ENCODE measurements at regions not wholly inside any gene's neighbourhood (a gene's known extent, or its start where the extent isn't known, plus 50 kb on each side); places are given as distances from the start of the nearest gene placed in this dataset.

DNA sequence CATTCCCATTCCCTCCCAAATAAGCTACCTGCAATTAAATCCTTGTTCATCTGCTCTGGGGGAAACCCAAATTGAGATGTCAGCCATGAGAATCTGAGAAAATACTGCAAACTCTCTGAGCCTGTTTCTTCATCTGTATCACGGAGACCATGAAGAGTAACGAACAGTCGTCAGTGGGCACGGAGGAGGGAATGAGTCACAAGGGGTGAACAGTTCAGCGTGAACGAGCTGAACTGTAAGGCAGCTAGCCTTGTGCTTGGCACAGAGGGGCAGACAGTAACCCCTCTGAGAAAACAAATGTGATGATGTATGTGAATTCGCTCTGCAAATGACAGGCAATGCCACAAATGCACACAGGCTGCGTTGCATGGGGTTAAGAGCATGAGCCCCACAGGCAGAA, 288.7 kb downstream of the FOXO1 start:
- no peak for DNase-seq

DNA sequence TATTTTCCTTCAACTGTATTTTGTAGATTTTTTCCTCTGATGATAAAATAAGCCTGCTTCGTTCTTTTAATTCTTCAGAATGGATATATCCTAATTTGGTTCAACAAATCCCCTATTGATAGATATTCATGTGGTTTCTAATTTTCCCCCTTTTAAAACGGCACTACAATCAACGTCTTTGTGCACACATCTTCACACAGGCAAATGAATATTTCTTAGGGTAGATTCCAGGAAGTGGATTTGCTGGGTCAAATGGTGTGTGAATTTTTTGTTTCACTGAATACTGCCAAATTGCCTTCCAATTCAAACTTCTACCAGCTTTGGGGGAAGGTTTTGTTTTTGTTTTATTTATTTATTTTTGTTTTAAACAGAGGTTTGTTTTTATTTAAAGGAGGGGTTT, 287.2 kb downstream of the FOXO1 start:
- DNase-seq: no peak

DNA sequence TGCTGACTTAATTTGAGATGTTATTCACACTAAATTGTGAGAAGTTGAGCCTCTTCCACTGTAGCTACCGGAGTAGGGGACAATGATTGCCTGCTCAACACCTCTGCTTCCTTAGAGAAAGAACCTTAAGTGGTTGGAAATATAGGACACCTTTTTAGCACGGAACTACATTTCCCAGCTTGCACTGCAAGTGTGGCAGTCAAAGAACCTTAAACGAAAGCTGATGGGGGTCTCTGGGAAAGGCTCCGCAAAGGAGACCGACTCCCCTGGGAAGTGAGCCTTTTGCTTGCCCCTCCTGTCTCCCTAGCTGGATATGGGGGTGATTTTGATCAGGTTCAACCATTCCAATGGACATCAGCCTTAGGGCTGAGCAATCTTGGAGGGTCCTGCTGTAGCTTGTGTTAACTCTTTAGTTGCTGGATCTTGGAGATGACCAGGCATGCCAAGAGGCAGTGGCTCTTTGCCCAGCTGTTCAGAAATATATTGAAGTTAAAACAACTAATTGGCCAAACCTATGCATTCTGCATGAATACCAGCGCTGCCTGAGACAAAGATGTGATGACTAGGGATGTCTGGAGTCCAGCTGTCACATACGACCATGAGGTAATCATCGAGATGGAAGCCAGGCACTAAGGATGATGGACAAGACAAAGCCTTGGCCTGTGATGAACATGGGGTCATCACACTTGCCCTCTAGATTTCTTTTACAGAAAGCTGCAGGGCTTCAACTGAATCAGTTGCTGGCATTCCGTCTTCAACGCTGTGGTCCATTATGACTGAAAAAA, 286.5 kb downstream of the FOXO1 start:
- DNase-seq: no peak

DNA sequence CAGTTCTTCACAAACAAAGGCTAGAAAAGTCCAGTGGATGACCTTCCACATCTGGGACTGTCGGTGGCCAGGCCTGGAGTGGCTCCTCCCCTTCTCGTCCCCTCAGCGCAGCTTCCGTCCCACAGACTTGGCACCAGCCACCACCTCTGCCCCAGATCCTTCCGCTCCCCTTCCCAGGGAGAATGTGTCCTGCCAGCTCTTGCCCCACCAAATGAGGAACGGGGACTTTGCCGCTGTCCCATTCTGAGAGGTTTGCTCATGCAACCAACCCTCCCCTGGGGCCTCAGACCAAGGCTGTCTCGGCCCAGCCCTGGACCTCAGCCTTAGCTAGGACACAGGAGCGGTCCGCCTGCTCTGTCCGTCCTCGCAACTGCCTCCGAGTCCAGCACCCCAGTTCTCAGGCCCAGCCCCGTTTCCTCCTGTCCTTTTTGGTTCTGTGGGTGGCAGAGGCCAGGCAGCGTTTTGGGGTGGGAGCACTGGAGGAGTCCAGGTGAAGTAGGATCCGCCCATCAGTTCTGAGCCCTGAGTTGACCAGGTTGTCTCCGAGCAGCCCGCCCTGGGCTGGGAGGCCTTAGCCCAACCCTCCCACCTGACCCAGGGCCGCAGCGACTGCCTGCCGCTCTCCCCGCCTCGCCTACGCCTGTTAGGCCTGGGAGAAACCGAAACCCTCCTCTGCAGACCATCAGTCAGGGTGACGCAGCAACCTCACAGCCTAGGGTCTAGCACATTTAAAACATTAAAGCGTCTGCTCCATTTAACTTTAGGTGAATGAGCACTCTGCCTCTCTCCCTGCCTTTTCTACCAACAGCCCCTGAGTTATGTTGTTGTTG, 284.3 kb downstream of the FOXO1 start:
- DNase-seq: no peak

DNA sequence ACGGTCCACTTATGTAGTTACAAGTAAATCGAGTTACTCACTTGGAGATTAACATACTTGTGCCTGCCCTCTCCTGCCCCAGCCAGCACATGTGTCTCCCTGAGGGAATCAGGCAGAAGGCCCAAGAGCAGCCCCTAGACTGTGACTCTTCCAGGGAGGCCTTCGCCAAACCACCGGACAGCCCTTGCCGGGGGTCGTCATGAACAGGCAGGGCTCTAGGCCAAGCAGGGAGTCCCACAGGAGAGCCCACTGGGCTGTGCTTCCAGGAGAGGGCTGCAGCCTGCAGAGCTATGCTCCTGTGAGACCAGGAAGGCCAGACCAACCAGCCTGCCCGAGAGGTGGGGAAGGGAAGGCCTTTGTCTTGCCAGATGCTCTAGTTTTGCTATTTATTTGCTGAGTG, 283.3 kb downstream of the FOXO1 start:
- no peak for DNase-seq

DNA sequence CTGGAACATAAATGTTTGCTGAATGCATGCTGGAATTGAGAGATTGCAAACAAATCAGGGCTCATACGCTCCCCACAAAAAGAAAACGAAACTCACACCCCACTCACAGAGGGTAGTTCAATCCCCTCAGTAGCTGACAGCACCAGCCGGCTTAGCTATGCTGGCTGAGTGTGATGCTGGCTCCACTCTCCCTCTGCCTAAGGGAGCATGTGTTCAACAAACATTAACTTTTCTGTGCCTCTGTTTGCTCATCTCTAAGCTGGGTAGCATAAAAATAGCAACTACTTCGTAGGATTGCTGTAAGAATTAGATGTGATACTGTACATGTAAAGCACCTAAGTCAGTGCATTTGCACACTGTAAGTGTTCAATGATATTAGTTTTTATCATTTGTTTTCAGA, 282.6 kb downstream of the FOXO1 start:
- no peak for DNase-seq

DNA sequence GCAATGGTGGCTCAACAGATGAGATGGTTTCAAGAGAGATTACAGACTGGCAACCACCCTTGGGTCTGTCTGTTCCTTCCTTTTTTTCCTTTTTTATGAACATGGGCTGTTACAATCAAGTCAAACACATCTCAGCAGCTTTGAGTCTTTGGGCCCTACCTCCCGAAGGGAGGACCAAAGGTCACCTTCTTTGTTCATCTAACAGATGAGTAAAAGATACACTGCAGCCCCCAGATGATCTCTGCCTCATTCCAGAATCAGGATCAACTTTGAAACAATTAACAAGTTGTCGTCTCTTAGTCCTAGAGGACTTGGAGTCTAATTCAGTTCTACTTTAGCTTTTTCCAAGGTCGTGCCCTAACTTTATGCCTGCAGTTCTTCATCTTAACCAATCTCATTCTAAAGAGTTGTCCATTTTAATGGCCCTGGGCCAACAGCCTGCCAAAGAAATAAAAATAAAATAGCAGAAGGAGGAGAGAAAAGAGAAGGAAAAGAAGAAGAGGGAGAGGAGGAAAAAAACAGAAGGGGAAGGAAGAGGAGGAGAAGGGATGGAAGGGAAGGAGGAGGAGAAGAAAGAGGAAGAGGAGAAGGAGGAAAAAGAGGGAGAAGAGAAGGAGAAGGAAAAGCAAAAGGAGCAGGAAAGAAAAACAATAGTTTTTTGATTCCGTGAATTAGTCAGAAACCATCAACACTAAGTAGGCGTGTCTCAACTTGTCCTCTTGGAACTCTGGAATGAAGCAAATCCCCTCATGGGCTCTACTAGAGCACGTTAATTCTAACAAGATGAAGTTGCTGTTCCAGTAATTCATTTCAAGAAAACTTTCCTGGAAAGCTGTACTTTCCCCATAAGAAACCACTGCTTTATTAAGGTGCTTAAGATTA, 281.2 kb downstream of the FOXO1 start:
- no peak for DNase-seq

DNA sequence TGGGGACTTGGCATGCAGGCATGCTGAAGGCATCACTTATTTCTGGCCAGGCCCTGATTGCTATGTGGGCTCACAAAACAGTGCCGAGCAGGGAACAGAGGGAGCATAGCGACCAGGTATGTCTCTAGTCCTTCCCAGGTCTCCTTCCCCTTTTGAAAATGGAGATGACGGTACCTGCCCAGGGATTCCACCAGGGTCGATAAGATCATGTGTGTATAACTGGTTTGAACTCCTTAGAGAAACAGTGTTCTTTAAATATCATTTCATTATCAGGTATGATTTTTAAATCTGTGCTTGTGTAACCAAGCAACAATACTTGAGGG, 280.6 kb downstream of the FOXO1 start:
- DNase-seq: no peak

DNA sequence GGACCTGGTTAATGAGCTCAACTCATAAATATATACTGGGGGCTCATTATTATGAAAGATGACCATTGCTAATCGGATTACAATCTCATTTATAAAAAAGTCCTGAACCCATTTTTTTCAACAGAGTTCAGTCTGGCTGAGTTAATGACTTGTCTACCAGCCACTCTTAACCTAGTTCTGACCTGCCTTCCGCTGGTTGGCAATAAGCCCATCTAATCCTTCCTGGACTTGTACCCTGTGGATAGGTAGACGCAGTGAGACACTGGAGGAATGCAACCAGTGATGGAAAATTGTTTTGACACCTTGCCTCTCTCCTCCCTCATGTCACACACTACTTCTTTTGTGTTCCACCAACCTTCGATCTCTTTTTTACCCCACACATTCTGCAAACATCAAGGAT, 279.9 kb downstream of the FOXO1 start:
- DNase-seq: no peak

DNA sequence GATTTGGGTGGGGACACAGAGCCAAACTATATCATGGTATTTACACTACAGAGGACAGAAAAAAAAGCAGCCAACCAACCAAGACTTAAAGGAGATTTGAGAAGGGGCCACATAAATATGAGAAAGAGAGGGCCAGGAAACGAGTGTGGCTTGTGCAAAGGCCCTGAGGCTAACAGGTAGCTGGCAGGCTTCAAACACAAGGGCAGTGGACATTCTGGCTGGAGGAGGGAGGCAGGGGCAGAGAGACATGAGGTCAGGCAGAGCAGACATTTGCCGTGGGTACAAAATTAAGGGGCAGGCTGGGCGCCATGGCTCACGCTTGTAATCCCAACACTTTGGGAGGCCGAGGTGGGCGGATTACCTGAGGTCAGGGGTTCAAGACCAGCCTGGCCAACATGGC, 278.7 kb downstream of the FOXO1 start:
- DNase-seq: no peak

DNA sequence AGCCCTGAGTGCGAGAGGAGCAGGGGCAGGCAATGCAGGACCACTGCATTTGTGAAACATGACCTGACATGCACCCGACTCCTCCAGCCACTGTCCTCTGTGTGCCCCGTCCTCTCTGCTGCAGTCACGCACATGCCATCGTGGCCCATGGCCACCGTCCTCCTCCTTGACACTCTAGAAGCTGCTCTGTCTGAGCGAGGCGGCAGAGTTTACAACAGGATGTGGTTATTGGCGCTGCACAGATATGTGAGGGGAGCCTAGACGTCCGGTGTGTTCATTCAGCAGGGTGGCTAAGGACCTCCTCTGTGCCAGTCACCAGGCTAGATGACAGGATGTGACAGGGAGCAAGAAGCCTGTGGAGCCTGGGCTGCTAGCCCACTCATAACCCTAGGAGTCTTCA, 277.8 kb downstream of the FOXO1 start:
- peak; percentile 29 for DNase-seq

DNA sequence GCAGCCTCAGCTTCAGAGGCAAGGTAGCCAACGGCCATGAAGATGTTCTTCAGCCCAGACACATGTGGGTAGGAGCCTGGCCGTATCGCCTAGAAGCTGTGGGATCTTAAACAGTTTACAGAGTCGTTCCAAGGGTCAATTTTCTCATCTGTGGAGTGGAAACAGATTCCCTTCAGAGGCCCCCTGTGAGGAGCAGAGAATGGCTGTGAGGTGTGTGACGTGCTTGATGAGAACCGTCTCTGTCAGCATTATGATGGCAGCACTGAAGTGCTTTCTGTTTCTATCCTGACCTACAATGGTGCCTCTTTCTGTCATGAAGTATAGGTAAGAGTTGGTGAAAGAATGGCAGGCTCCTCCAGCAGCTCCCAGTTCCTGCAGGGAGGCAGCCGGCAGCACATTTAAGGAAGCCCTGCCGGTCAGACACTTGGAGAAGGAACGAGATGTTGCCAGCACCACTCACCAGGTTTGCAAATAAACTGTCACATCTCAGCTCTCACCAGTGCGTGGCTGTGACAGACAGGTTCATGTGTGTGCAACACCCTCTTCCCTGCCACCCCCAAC, 277.3 kb downstream of the FOXO1 start:
- no peak for DNase-seq

DNA sequence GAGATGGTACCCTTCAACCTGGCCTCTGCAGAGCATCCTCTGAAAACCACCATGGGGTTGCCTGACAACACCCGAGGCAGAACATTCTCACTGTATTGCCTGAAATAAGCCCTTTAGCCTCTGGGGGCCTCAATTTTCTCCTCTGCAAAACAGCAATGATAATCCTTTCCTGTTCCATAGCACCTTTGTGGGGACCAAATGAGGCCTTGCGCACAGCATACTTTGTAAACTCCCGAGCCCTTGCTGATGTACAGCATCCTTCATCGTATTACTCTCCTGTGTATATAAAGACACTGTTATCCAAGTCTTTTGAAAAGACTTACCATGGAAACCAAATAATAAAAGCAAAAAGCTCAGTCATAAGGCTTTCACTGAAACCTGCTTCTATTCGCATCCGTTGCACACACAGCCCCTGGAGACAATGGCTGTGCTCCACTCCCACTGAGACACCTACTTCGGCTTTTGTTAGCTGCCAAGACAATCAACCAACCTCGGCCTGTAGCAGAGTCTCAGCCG, 276.0 kb downstream of the FOXO1 start:
- DNase-seq: no peak

DNA sequence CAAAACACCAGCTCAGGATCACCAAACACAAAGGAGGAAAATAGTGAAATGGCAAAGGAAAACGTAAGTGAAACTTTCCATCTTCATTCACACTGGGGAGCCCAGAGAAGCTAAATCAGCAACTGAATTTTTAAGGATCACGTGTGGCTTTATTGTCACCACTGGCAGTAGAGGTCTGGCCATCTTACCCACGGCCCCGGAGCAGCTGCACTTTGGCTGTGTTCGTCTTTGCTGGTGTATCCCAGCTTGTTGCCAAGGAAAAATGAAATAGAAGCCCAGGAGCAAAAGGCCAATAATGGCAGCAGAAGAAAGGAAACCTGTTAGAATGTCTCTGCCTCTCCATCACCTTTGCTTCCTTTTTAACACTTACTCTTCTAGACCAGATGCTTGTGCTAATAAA, 274.7 kb downstream of the FOXO1 start:
- DNase-seq: no peak

DNA sequence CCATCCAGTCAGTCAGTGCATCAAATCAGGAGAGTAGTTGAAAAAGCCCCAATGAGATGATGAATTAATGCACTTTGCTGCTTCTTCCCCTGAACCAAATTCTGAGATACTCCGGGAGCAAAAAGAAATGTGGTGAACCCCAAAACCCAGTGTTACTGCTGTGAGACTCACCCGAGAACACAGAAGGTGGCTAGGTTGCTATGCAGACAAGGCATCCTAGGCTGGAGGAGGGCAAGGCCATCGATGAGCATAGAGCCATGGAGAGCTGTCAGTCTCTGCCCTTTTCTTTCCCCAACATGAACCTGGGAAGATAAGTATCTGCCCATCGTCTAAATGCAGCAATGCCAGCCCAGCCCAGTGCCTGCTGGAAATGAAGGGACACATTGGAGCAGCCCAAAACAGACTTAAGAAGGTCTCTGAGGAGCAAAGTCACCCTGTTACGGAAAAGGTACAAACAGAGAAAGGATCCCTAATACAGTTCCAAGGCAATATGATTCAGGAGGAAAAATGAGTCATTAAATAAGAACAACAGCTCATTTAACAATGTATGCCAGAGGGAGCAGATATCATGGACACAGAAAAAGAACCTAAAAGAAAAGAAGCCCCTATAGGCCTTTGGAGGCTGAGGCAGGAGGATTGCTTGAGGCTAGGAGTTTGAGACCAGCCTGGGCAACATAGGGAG, 272.0 kb downstream of the FOXO1 start:
- DNase-seq: no peak

DNA sequence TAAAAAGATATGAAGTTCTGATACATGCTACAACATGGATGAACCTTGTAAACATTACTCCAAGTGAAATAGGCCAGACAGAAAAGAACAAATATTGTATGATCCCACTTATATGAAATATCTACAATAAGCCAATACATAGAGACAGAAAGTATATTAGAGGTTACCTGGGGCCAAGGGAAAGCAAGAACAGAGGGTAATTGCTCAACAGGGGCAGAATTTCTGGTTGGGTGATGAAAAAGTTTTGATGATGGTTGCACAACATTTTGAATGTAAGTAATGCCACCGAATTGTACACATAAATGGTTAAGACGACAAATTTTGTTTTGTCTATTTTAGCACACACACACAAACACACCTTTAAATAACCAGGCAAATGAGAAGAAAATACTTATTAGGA, 268.4 kb downstream of the FOXO1 start:
- DNase-seq: no peak

DNA sequence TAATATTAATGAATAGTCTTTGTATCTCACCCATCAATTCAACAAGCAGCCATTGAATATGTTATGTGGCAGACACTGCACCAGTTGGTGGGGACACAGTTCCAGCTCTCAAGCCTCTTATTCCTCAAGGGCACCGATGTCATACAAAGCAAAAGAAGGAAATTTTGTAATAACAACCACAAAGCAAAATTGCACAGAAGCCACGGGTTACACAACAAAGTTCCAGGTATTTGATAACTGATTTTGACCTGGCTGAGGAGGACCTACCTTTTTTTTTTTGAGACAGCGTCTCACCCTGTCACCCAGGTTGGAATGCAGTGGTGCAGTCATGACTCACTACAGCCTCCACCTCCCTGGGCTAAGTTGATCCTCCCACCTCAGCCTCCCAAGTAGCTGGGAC, 266.7 kb downstream of the FOXO1 start:
- no peak for DNase-seq

DNA sequence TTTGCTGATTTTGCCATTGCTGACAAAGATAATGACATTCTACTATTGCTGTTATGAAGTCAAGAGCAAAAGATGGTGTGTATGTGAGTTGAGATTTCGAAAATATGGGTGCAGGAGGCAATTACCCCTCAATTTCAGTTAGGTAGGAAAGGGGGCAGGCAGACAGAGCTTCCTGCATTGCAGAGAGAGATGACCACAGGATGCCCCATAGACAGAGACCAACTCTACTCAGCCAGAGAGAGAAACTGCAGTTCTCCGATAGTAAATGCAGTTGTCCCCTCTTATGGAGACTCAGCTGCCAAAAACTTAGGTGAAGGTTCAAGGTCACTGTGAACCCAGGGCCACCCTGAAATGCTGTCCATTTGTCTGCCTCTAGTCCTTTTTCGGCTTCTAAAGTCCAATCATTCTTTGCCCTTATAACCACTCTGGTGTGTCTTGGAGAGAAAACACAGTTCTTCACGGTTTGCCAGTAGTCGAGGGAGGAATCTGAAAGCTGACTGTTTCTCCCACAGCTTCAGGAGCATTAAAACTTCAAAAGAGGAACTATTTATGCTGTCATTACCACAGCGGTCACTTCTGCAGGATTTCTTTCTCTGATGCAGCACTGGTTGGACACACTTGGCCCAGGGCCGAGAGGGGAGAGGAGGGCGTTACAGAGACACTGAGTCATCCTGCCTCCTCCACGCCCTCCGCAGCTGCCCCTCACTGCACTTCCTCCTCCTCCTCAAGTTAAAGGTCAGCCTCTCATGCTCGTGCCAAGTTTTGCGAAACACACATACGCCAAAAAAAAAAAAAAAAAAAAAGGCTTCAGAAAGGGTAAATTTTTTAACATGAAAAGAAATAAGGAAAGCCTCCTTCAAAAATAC, 264.3 kb downstream of the FOXO1 start:
- DNase-seq: peak; percentile 80

DNA sequence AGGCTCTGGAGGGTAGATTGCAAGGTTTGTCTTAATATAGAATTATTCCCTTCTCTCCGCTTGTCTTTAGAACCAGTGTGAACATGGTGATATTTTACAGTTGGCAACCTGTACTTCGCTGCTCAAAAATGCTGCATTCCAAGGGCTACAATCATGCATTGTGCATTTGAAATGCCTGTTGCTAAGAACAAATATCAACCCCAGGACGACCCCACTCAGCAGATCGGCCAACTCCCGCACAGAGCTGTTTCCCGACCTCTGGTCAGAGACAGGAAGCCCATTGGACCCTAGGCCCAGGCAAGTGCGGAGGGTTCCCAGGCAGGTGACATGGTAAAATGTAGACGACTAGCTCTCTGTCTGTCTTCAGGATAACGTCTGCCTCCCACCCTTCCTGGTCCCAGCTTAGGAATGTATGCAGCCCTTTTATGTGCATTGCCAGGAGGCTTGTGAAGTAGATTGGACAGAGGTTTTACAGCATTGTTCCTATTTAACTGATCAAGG, 263.5 kb downstream of the FOXO1 start:
- no peak for DNase-seq

DNA sequence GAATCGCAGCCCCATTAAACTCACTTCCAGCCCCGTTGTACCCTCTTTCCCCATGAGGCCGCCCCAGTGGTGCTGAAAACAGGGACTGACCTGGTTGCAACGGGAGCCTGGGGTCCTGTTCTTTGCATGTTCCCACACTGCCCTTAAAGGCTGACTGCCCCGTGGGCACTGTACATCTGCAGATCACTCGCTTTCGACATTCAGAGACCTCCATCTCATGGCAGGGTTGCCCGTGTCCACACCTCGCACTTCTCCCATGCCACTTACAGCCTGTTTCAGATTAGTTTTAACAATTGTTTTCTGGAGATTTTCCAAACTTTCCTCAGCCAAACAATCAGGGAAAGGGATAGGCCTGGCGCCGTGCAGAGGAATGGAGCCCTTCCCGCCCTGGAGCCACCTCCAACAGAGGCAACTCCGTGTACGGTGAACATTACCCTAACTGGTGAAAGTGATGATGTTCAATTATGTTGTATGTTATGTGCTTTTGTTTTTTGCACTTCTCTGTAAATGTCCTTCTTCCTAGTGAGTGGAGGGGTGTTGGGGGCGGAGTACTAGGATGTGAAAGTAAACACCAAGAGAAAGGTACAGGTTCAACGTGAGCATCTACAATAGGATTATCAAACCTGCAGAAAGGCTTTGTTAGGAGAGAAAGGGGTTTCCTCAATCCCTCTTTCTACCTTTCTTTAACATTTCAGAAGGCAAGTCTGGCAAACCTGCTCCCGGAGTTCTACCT, 262.8 kb downstream of the FOXO1 start:
- DNase-seq: no peak

DNA sequence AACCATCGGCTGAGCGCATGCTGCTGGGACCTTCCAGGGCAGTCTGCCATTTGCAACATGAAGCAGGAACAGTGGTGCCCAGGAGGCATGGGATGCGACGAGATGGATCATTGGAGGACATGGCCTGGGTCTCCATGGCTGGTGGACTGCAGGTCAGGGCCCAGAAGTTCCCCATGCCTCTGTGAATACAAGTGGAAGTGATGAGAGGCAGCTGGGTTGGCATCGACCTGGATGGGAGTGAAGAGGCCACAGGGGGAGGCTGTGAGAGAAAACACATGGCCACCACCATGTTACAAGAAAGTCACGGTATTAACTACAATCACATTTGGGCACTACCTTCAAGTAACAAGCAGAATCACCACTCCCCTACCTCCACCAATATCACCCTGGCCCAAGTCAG, 262.0 kb downstream of the FOXO1 start:
- no peak for DNase-seq

All from GDM1 (cell line).